ENCODE measurements at regions not wholly inside any gene's neighbourhood (a gene's known extent, or its start where the extent isn't known, plus 50 kb on each side); places are given as distances from the start of the nearest gene placed in this dataset.
"Not testable (repeated sequence)": the region's sequence is repeated elsewhere in the genome, so short reads cannot be mapped to it uniquely, and the experiment has no call there.

- DNase-seq = no peak
These were observed 127.9 kb downstream of the EVA1A start for GRCh38 chr2:75432761-75433361.

- DNase-seq = no peak
These were observed 129.0 kb downstream of the EVA1A start for GRCh38 chr2:75431763-75432162.

GRCh38 chr2:75431276-75431675 is 129.5 kb downstream of the EVA1A start:
- DNase-seq = no peak

GRCh38 chr2:75430449-75430848 is 130.3 kb downstream of the EVA1A start:
- not testable (repeated sequence) for DNase-seq

GRCh38 chr2:75428646-75429443 is 131.9 kb downstream of the EVA1A start:
- DNase-seq = no peak

GRCh38 chr2:75428060-75428459 is 132.7 kb downstream of the EVA1A start:
- DNase-seq = no peak

- DNase-seq = no peak
These were observed 135.7 kb downstream of the EVA1A start for GRCh38 chr2:75424936-75425619.

- DNase-seq = no peak
These were observed 138.8 kb downstream of the EVA1A start for GRCh38 chr2:75421986-75422385.

GRCh38 chr2:75416420-75417342 is 144.1 kb downstream of the EVA1A start:
- no peak for DNase-seq

GRCh38 chr2:75415731-75416130 is 145.0 kb downstream of the EVA1A start:
- no peak for DNase-seq

GRCh38 chr2:75415111-75415626 is 145.6 kb downstream of the EVA1A start:
- no peak for DNase-seq

GRCh38 chr2:75411574-75411973 is 149.2 kb downstream of the EVA1A start:
- DNase-seq = no peak

GRCh38 chr2:75410702-75411101 is 150.0 kb downstream of the EVA1A start:
- DNase-seq = no peak

GRCh38 chr2:75408771-75409170 is 152.0 kb downstream of the EVA1A start:
- no peak for DNase-seq

GRCh38 chr2:75407038-75407530 is 153.7 kb downstream of the EVA1A start:
- DNase-seq = no peak

- no peak for DNase-seq
These were observed 154.6 kb downstream of the EVA1A start for GRCh38 chr2:75406131-75406581.

- no peak for DNase-seq
These were observed 155.7 kb downstream of the EVA1A start for GRCh38 chr2:75405000-75405399.

- DNase-seq = no peak
These were observed 156.7 kb downstream of the EVA1A start for GRCh38 chr2:75403991-75404428.

- no peak for DNase-seq
These were observed 164.4 kb downstream of the EVA1A start for GRCh38 chr2:75396314-75396713.

- DNase-seq = not testable (repeated sequence)
These were observed 166.0 kb downstream of the EVA1A start for GRCh38 chr2:75394764-75395163.

- no peak for DNase-seq
These were observed 170.6 kb downstream of the EVA1A start for GRCh38 chr2:75390169-75390568.

GRCh38 chr2:75389271-75389670 is 171.5 kb downstream of the EVA1A start:
- DNase-seq = no peak

Measured in NCI-H2081 treated with DMSO at 0.1 percent for 48 hours (cell line).